ENCODE measurements at regions not wholly inside any gene's neighbourhood (a gene's known extent, or its start where the extent isn't known, plus 50 kb on each side); places are given as distances from the start of the nearest gene placed in this dataset.

DNA sequence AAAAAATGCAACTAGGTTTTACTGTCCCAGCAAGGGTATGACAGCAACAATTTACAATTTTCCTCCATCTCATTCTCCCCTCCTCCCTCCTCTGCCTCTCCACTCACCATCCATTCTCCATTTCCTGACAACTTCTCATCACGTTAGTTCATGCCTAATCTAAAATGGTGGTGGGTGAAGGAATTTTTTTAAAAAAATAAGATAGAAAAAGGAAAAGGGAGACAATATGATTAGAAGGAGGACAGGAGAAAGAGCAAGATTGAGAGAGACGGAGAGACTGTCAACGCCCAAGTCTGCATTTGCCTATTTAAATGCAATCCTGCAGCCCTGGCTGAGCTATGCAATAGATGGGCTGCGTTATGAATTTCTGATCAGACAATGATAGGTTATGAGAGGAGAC lies 380.7 kb upstream of the PSMD7 start:
- BruUV-seq (replicated peaks), result no TSS peak
- POLR2A ChIA-PET, result no interaction called here

More for the DNA sequence above, 380.7 kb upstream of the PSMD7 start:
- H3K9ac ChIP-seq (ENCODE audit: low read length), result no peak overlapping the region
- H3K4me3 ChIP-seq (replicated peaks in 1 of 2; ENCODE audit: low read depth in 1 of 2, low read length in 2 of 2), result no peak overlapping the region
- no peaks in the 10 kb centered on the region for H3K79me2 ChIP-seq (ENCODE audit: insufficient read depth, low read length)
- TF ChIP-seq, protein P1, sequence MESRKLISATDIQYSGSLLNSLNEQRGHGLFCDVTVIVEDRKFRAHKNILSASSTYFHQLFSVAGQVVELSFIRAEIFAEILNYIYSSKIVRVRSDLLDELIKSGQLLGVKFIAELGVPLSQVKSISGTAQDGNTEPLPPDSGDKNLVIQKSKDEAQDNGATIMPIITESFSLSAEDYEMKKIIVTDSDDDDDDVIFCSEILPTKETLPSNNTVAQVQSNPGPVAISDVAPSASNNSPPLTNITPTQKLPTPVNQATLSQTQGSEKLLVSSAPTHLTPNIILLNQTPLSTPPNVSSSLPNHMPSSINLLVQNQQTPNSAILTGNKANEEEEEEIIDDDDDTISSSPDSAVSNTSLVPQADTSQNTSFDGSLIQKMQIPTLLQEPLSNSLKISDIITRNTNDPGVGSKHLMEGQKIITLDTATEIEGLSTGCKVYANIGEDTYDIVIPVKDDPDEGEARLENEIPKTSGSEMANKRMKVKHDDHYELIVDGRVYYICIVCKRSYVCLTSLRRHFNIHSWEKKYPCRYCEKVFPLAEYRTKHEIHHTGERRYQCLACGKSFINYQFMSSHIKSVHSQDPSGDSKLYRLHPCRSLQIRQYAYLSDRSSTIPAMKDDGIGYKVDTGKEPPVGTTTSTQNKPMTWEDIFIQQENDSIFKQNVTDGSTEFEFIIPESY (IDR thresholded peaks at IDR 0.05; ENCODE audit: extremely low read depth, insufficient replicate concordance, low read length), result no peak
- no peak for TF ChIP-seq EZH2 (IDR thresholded peaks at IDR 0.05)
- no peak for TF ChIP-seq RAD21 (IDR thresholded peaks at IDR 0.05; ENCODE audit: low read depth)
- no peak for TF ChIP-seq POLR2AphosphoS5 (IDR thresholded peaks at IDR 0.05; ENCODE audit: low read depth, low read length)
- TF ChIP-seq, protein P2, sequence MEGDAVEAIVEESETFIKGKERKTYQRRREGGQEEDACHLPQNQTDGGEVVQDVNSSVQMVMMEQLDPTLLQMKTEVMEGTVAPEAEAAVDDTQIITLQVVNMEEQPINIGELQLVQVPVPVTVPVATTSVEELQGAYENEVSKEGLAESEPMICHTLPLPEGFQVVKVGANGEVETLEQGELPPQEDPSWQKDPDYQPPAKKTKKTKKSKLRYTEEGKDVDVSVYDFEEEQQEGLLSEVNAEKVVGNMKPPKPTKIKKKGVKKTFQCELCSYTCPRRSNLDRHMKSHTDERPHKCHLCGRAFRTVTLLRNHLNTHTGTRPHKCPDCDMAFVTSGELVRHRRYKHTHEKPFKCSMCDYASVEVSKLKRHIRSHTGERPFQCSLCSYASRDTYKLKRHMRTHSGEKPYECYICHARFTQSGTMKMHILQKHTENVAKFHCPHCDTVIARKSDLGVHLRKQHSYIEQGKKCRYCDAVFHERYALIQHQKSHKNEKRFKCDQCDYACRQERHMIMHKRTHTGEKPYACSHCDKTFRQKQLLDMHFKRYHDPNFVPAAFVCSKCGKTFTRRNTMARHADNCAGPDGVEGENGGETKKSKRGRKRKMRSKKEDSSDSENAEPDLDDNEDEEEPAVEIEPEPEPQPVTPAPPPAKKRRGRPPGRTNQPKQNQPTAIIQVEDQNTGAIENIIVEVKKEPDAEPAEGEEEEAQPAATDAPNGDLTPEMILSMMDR (IDR thresholded peaks at IDR 0.05 in 2 of 3, conservative IDR thresholded peaks at IDR 0.05 in 1 of 3; ENCODE audit: borderline replicate concordance in 1 of 3, insufficient read depth in 1 of 3, low read depth in 2 of 3, low read length in 2 of 3), result no peak
- TF ChIP-seq, protein P3, sequence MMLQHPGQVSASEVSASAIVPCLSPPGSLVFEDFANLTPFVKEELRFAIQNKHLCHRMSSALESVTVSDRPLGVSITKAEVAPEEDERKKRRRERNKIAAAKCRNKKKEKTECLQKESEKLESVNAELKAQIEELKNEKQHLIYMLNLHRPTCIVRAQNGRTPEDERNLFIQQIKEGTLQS (IDR thresholded peaks at IDR 0.05), result no peak
- TF ChIP-seq ZFX (IDR thresholded peaks at IDR 0.05), result no peak
- TF ChIP-seq ELF1 (IDR thresholded peaks at IDR 0.05; ENCODE audit: borderline replicate concordance, low read depth), result no peak
- TF ChIP-seq YY1 (IDR thresholded peaks at IDR 0.05; ENCODE audit: extremely low read depth, insufficient replicate concordance, low read depth, low read length), result no peak
- no peak for TF ChIP-seq TCF7L2 (IDR thresholded peaks at IDR 0.05; ENCODE audit: borderline replicate concordance, extremely low read depth, insufficient read depth, insufficient read length)
- no peaks in the 10 kb centered on the region for H3K9me3 ChIP-seq (ENCODE audit: control insufficient read depth in 1 of 2, insufficient read depth in 1 of 2, low read depth in 1 of 2, low read length in 2 of 2)
- ChIA-PET RAD21 (ENCODE audit: low non-redundant PET in 1 of 2, low total read pairs in 2 of 2, uncharacterized antibody in 2 of 2, unreplicated experiment in 2 of 2) (no interaction called here), CTCF (no interaction called here)
- no peak for DNase-seq (ENCODE audit: low read depth, low spot score)
- H4K20me1 ChIP-seq (ENCODE audit: insufficient read depth), result no peaks in the 10 kb centered on the region
- H3K27me3 ChIP-seq (ENCODE audit: insufficient read depth, low read length), result peaks cover 64% of the 10 kb centered on the region
- intact Hi-C loops (cut with micrococcal nuclease), result no loop called here
- H3K4me2 ChIP-seq (ENCODE audit: low read length), result no peak overlapping the region
- H3K9me2 ChIP-seq (ENCODE audit: insufficient read depth), result no peaks in the 10 kb centered on the region
- no peaks in the 10 kb centered on the region for H3K4me1 ChIP-seq (ENCODE audit: control insufficient read depth in 1 of 2, insufficient read depth in 2 of 2, low read length in 2 of 2)
- H3K27ac ChIP-seq (ENCODE audit: low read depth, low read length), result no peak overlapping the region
- ATAC-seq, result no peak
- no peak overlapping the region for H2AFZ ChIP-seq (ENCODE audit: low read depth, low read length, poor library complexity, severe bottlenecking)
- no peaks in the 10 kb centered on the region for H3K36me3 ChIP-seq (ENCODE audit: control insufficient read depth in 1 of 2, insufficient read depth in 2 of 2, low read length in 2 of 2)
